Dermis blood vessel endothelial cell (primary cell): ENCODE measurements at regions not wholly inside any gene's neighbourhood (a gene's known extent, or its start where the extent isn't known, plus 50 kb on each side); places are given as distances from the start of the nearest gene placed in this dataset.
"Not testable (repeated sequence)": the region's sequence is repeated elsewhere in the genome, so short reads cannot be mapped to it uniquely, and the experiment has no call there.

Source experiments
- DNase-seq: peaks from one replicate; pipeline ENCODE4 v3.0.0; 2010

DNA sequence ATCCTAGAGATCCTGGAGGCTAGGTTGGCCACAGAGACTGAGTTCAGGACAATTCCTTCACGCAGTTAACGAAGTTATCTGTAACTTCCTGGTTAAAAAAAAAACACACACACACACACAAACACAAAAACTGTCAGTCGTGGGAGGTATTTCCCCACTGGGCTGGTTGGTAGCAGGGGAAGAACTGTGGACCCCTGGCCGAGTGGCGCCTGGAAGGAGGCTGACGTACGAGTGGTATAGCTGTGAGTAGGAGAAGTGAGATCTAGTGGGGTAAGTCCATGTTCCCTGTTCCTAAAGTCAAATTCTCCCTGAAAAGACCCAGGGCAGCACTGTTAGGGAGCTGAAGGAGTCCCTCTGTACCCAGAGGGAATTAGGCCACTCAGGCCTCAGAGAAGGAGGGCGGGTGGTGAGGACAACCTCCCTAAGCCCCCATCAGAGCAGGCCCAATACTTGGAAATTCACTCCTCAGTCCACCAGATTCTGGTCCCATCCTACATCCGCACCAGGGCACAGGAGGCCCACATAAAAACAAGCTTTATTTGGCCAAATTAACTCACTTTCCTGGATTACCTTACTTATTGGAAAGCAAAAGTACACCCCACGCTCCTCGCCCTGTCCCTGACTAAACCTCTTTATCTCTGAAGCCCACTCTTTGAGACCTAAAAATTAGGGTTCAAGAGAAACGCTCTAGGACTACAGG, 108.3 kb upstream of the FOXD4L5 start:
- DNase-seq, result not testable (repeated sequence)

DNA sequence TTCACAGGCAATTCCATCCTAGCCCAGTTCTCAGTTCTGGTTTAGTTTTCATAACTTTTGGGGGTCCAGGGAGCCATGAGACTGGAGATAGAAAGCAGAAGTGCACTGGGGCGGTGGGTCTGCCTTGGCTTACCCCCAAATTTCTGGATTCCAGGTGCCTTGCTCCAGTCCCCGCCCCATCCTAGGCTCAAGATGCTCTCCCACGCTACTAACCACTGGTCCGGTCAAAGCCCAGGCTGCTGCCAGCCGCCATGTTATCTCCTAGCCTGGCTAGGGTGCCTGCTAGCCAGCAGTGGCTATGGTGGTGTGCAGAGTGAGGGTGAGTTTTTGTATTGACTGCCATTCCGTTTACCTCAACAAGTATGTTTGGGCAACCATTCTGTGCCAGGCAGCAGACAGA, 107.6 kb upstream of the FOXD4L5 start:
- DNase-seq, result not testable (repeated sequence)

DNA sequence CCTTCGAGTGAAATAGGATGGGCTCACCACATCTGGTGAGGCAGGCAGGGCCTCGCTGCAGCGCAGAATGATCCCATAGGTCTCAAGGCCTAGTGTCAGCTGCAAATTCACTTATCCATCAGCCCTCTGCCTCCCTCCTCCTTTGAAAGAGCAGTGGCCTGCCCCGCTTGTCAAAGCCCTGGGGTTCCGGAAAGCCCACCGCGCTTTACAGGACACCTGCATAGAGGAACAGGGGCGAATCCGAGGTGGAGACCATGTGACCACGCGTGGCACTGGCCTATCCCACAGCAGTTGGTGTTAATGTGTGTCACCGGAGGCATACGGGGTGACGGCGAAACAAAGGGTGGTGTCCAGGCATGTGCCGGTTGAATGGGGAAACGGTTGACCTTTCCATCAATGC, 104.7 kb upstream of the FOXD4L5 start:
- DNase-seq, result peak; percentile 3

DNA sequence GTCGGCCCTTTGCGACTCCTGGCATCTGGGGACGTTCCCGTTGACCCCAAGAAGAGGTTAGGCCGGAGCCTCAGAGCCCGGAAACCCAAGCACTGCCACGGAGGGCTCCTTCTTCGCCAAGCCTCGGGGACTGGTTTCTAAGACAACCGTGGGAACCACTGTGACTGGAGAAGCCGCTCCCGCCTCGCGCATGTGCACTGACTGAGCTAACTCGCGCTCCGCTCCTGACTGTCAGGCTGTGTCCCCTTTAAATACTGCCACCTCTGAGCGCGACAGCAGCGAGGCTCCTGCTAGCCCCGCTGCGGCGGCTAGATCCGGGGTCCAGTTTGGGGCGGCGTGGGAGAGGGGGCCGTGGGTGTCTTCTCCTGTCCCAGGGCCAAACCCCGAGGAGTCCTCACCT, 104.2 kb upstream of the FOXD4L5 start:
- DNase-seq, result not testable (repeated sequence)

DNA sequence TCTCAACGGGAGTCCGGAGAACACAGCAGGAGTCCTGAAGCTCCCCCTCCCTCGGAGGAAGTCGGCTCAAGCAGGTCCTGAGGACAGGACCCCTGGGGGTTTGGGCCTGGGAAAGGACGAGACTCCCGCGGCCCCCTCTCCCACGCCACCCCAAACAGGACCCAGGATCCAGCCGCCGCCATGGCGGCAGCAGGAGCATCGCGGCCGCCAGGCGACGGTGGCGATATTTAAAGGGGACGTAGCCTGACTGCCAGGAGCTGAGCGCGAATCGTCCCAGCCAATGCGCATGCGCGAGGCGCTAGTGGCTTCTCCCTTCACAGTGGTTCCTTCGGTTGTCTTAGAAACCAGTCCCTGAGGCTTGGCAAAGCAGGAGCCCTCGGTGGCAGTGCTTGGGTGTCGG, 101.7 kb upstream of the FOXD4L5 start:
- DNase-seq, result peak; percentile 83

DNA sequence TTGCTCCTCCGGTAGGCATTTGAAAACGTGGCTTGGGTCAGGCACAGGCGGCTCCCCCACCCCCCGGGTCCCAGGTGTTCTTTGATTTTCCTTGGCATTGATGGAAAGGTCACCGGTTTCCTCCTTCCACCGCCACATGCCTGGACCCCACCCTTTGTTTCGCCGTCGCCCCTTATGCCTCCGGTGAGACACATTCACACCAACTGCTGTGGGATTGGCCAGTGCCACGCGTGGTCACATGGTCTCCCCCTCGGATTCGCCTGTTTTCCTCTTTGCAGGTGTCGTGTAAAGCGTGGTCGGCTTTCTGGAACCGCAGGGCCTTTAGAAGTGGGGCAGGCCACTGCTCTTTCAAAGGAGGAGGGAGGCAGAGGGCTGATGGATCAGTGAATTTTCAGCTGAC, 101.2 kb upstream of the FOXD4L5 start:
- not testable (repeated sequence) for DNase-seq

DNA sequence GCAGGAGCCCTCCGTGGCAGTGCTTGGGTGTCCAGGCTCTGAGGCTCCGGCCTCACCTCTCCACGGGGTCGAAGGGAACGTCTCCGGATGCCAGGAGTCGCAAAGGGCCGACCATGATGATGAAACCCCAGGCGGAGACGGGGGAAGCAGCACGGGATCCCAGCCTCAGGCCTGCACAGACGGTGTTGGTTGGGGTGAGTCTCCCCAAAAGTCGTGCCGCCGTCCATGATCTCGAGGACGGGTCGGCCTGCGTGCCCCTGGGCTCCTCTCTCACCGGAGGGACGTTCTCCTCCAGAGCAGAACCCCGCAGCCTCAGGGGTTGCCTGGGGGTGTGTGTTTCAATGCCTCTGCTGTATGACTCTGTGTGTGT, 100.6 kb upstream of the FOXD4L5 start:
- not testable (repeated sequence) for DNase-seq

DNA sequence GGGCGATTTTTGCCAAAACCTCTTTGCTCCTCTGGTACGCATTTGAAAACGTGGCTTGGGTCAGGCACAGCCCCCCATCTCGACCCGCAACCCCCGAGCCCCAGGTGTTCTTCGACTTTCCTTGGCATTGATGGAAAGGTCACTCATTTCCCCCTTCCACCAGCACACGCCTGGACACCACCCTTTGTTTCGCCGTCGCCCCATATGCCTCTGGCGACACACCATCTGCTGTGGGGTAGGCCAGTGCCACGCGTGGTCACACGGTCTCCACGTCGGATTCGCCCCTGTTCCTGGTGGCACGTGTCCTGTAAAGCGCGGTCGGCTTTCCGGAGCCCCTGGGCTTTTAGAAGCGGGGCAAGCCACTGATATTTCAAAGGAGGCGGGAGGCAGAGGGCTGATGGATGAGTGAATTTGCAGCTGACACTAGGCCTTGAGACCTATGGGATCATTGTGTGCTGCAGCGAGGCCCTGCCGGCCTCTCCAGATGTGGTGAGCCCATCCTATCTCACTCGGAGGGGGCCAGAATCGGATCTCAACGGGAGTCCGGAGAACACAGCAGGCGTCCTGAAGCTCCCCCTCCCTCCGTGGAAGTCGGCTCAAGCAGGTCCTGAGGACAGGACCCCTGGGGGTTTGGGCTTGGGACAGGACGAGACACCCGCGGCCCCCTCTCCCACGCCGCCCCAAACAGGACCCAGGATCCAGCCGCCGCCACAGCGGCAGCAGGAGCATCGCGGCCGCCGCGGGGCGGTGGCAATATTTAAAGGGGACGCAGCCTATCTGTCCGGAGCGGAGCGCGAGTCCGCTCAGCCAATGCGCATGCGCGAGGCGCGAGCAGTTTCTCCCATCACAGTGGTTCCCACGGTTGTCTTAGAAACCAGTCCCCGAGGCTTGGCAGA, 100.0 kb upstream of the FOXD4L5 start:
- DNase-seq, result not testable (repeated sequence)

DNA sequence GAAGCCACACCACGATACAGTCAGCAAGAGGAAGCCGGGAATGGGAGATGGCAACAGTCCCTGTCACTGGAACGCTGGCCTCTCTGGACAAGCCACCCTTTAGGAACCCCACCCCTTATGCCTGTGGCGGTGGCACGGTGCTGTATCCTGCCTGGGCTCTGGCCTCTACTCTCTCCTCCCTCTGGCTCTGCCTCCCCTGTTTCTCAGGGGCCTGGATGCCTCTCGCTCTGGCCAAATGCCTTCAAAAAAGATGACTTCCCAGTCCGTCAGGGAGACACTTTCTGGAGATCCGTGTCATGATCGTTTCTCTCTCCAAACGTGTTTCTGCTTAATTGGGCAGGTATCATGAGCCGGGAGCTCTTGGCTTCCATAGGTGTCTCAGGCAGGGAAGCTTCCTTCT, 99.1 kb upstream of the FOXD4L5 start:
- DNase-seq, result not testable (repeated sequence)

DNA sequence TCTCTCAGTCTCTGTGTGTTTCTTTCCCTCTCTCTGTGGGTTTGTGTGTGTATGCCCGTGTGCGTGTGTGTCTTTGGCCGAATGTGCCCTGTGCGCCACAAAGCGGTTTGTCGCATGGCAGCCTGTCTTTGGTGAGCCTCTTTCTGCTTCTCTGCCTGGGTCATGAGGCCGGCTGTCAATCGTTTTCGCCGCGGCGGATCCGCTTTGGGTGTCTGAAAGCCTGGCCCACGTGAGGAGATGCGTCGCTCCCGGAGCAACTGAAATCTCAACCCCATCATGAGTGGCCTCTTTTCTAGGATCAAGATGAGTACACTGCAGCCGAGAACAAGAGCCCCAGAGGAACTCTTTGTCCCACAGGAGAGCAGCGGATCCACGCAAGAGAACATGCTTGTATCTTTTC, 98.6 kb upstream of the FOXD4L5 start:
- not testable (repeated sequence) for DNase-seq

DNA sequence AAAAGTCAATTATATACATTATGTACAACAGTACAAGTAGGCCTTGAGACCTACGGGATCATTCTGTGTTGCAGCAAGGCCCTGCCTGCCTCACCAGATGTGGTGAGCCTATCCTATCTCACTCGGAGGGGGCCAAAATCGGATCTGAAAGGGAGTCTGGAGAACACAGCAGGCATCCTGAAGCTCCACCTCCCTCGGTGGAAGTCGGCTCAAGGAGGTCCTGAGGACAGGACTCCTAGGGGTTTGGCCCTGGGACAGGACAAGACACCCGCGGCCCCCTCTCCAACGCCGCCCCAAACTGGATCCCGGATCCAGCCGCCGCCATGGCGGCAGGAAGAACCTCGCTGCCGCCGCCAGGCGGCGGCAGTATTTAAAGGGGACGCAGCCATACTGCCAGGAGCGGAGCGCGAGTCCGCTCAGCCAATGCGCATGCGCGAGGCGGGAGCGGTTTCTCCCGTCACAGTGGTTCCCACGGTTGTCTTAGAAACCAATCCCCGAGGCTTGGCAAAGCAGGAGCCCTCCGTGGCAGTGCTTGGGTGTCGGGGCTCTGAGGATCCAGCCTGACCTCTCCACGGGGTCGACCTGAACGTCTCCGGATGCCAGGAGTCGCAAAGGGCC, 97.8 kb upstream of the FOXD4L5 start:
- DNase-seq, result not testable (repeated sequence)
